Keratinocyte (primary cell): ENCODE measurements at regions not wholly inside any gene's neighbourhood (a gene's known extent, or its start where the extent isn't known, plus 50 kb on each side); places are given as distances from the start of the nearest gene placed in this dataset.

Source experiments
- DNase-seq: peaks from one replicate; pipeline ENCODE4 v3.0.0-alpha.2; 2011; ENCODE audit warnings: low read depth, missing footprints, low spot score
- FAIRE-seq: peaks from 2 replicates; lab custom pipeline; 2011; peaks lifted over from hg19 to GRCh38; lab: Jason Lieb, UNC
- H2AFZ ChIP-seq: 2 replicates; pipeline ENCODE4 v1.6.0; 2012; ENCODE audit warnings: low read length, control low read depth, inconsistent platforms; ENCODE audit not compliant: control insufficient read depth
- H3K27ac ChIP-seq: 2 replicates; pipeline ENCODE4 v1.5.1; 2011; ENCODE audit warnings: low read length; ENCODE audit not compliant: control insufficient read depth, insufficient read depth
- H3K27me3 ChIP-seq: 3 replicates; pipeline ENCODE4 v1.6.0; 2011; ENCODE audit warnings: low read length; ENCODE audit not compliant: control insufficient read depth, insufficient read depth; ENCODE audit errors: extremely low read depth
- H3K36me3 ChIP-seq, 2 experiments: 2 replicates in 1 of 2; 3 replicates in 1 of 2; pipeline ENCODE4 v1.5.1; 2011; ENCODE audit warnings: low read length in 2 of 2, mild to moderate bottlenecking in 1 of 2; ENCODE audit not compliant: control insufficient read depth in 2 of 2, insufficient read depth in 2 of 2; ENCODE audit errors: extremely low read depth in 1 of 2
- H3K4me1 ChIP-seq: 3 replicates; pipeline ENCODE4 v1.5.1; 2011; ENCODE audit warnings: low read length; ENCODE audit not compliant: control insufficient read depth, insufficient read depth; ENCODE audit errors: extremely low read depth
- H3K4me2 ChIP-seq: 3 replicates; pipeline ENCODE4 v1.6.0; 2011; ENCODE audit warnings: low read depth, low read length; ENCODE audit not compliant: control insufficient read depth, insufficient read depth; ENCODE audit errors: extremely low read depth
- H3K4me3 ChIP-seq, 3 experiments: fragments of 200-600 bp in 1 of 3; sonication (generic) in 1 of 3; 2 replicates in 2 of 3; 3 replicates in 1 of 3; pipeline ENCODE4 v1.5.1; 2011 to 2016; ENCODE audit warnings: low read length in 3 of 3, mild to moderate bottlenecking in 3 of 3, control low read depth in 2 of 3, inconsistent platforms in 1 of 3, low read depth in 1 of 3, mixed read lengths in 1 of 3, mixed run types in 1 of 3, moderate library complexity in 1 of 3; ENCODE audit not compliant: control insufficient read depth in 2 of 3, insufficient read depth in 2 of 3; ENCODE audit errors: extremely low read depth in 1 of 3
- H3K79me2 ChIP-seq: 2 replicates; pipeline ENCODE4 v1.6.0; 2012; ENCODE audit warnings: low read length; ENCODE audit not compliant: control insufficient read depth, insufficient read depth
- H3K9ac ChIP-seq: 3 replicates; pipeline ENCODE4 v1.6.0; 2011; ENCODE audit warnings: low read length; ENCODE audit not compliant: control insufficient read depth, insufficient read depth; ENCODE audit errors: extremely low read depth
- H3K9me1 ChIP-seq: 3 replicates; pipeline ENCODE4 v1.6.0; 2011; ENCODE audit warnings: low read length; ENCODE audit not compliant: control insufficient read depth, insufficient read depth; ENCODE audit errors: extremely low read depth
- H3K9me3 ChIP-seq: 2 replicates; pipeline ENCODE4 v1.5.1; 2012; ENCODE audit warnings: low read depth, low read length; ENCODE audit not compliant: control insufficient read depth
- H4K20me1 ChIP-seq: 3 replicates; pipeline ENCODE4 v1.6.0; 2011; ENCODE audit warnings: low read length; ENCODE audit not compliant: control insufficient read depth, insufficient read depth; ENCODE audit errors: extremely low read depth
- EZH2 ChIP-seq: IDR thresholded peaks from one replicate; pipeline ENCODE4 v1.6.1; 2012; ENCODE audit warnings: inconsistent platforms, mild to moderate bottlenecking, low read length, moderate library complexity
- dilution Hi-C: fragments of 300-500 bp; cut with MboI; formaldehyde crosslinking; loops from one replicate; pipeline ENCODE4 v1.7.0; 2020; ENCODE audit warnings: low sequenced_read_pairs; ENCODE audit not compliant: extremely low pct_ligation_motif_present
- TF ChIP-seq, protein P1 (sequence below), 3 experiments: IDR thresholded peaks in 1 of 3; conservative IDR thresholded peaks in 1 of 3; optimal IDR thresholded peaks in 1 of 3; 2 replicates in 2 of 3; 3 replicates in 1 of 3; pipeline versions ENCODE3 to v1.5.1; 2011; ENCODE audit warnings: low read length in 3 of 3, mild to moderate bottlenecking in 3 of 3, moderate library complexity in 2 of 3, control low read depth in 1 of 3, inconsistent platforms in 1 of 3; ENCODE audit not compliant: insufficient read depth in 2 of 3; ENCODE audit errors: extremely low read depth in 1 of 3

DNA sequence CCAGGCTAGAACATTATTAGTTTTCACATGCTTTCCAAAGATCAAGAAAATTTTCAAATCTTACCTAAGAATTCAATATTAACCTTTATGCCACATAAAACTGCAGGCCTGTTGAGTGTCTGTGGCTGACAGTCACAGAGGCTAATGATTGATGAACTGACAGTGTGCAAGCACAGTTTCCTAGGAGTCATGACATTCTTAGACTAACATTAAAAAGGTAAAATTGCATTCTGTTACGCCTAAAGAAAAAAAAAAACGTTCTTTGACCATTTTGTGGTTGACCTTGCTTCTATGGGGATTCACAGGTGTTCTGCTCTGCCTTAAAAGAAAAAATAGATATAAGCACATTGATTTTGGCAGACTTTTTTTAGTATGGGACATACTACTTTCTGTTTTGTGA lies 1776.2 kb downstream of the PCDH9 start:
- Histone ChIP-seq H3K9me1 (no peaks in the 10 kb centered on the region), H2AFZ (no peak overlapping the region), H3K27me3 (no peaks in the 10 kb centered on the region), H3K79me2 (no peaks in the 10 kb centered on the region), H3K9me3 (peaks cover 2% of the 10 kb centered on the region), H3K4me2 (no peak overlapping the region), H4K20me1 (no peaks in the 10 kb centered on the region), H3K27ac (no peak overlapping the region), H3K4me1 (no peaks in the 10 kb centered on the region), H3K36me3 (no peaks in the 10 kb centered on the region), H3K4me3 (no peak overlapping the region), H3K9ac (no peak overlapping the region)
- dilution Hi-C loops = no loop called here
- FAIRE-seq = no peak
- TF ChIP-seq EZH2 = no peak
- TF ChIP-seq, protein P1, sequence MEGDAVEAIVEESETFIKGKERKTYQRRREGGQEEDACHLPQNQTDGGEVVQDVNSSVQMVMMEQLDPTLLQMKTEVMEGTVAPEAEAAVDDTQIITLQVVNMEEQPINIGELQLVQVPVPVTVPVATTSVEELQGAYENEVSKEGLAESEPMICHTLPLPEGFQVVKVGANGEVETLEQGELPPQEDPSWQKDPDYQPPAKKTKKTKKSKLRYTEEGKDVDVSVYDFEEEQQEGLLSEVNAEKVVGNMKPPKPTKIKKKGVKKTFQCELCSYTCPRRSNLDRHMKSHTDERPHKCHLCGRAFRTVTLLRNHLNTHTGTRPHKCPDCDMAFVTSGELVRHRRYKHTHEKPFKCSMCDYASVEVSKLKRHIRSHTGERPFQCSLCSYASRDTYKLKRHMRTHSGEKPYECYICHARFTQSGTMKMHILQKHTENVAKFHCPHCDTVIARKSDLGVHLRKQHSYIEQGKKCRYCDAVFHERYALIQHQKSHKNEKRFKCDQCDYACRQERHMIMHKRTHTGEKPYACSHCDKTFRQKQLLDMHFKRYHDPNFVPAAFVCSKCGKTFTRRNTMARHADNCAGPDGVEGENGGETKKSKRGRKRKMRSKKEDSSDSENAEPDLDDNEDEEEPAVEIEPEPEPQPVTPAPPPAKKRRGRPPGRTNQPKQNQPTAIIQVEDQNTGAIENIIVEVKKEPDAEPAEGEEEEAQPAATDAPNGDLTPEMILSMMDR (optimal IDR thresholded peaks at IDR 0.05 in 1 of 3, IDR thresholded peaks at IDR 0.05 in 1 of 3, conservative IDR thresholded peaks at IDR 0.05 in 1 of 3; ENCODE audit: extremely low read depth in 1 of 3, insufficient read depth in 2 of 3, low read length in 3 of 3) = no peak
- no peak for DNase-seq

DNA sequence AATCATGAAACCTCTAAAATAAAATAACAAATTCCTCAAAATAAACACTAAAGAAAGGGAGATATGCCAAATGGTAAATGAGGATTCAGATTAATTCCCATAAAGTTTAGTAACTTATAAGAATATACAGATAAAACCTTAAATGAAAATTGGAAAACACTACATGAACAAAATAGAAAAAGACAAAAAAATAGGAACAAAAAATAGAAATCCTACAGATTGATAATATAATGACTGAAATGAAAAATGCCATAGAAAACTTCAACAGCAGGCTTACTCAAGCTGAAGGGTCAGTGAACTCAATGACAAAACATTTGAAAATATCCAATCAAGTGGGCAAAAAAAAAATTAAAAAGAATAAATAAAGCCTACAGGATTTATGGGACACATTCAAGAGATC lies 1784.8 kb downstream of the PCDH9 start:
- dilution Hi-C loops = no loop called here
- no peak overlapping the region for H3K4me2 ChIP-seq
- H2AFZ ChIP-seq = no peak overlapping the region
- H3K4me1 ChIP-seq = no peaks in the 10 kb centered on the region
- TF ChIP-seq, protein P1 (optimal IDR thresholded peaks at IDR 0.05 in 1 of 3, IDR thresholded peaks at IDR 0.05 in 1 of 3, conservative IDR thresholded peaks at IDR 0.05 in 1 of 3; ENCODE audit: extremely low read depth in 1 of 3, insufficient read depth in 2 of 3, low read length in 3 of 3) = no peak
- TF ChIP-seq EZH2 = no peak
- no peaks in the 10 kb centered on the region for H3K36me3 ChIP-seq
- FAIRE-seq (no peak), DNase-seq (no peak)
- H3K9me1 ChIP-seq = no peaks in the 10 kb centered on the region
- H3K79me2 ChIP-seq = no peaks in the 10 kb centered on the region
- H3K27me3 ChIP-seq = no peaks in the 10 kb centered on the region
- no peaks in the 10 kb centered on the region for H3K9me3 ChIP-seq
- no peak overlapping the region for H3K27ac ChIP-seq
- no peak overlapping the region for H3K9ac ChIP-seq
- H3K4me3 ChIP-seq = no peak overlapping the region
- no peaks in the 10 kb centered on the region for H4K20me1 ChIP-seq
